Endodermal cell (in vitro differentiated cells): ENCODE measurements at regions not wholly inside any gene's neighbourhood (a gene's known extent, or its start where the extent isn't known, plus 50 kb on each side); places are given as distances from the start of the nearest gene placed in this dataset.

Experiments used
- DNase-seq: peaks from one replicate; pipeline ENCODE4 v3.0.0-alpha.2; 2017
- H3K27ac ChIP-seq: 2 replicates; pipeline ENCODE4 v1.5.1; 2013; ENCODE audit warnings: mild to moderate bottlenecking, low read depth, low read length, moderate library complexity
- H3K27me3 ChIP-seq: 2 replicates; pipeline ENCODE4 v1.6.1; 2013; ENCODE audit warnings: mild to moderate bottlenecking, low read length, moderate library complexity; ENCODE audit not compliant: insufficient read depth, control insufficient read depth, poor library complexity, severe bottlenecking
- H3K36me3 ChIP-seq: 2 replicates; pipeline ENCODE4 v1.7.0; 2013; ENCODE audit warnings: mild to moderate bottlenecking, low read length, moderate library complexity; ENCODE audit not compliant: control insufficient read depth, insufficient read depth
- H3K4me1 ChIP-seq: one replicate; pipeline ENCODE4 v1.7.0; 2013; ENCODE audit warnings: low read length; ENCODE audit not compliant: control insufficient read depth, insufficient read depth
- H3K4me3 ChIP-seq: 2 replicates; pipeline ENCODE4 v1.5.1; 2013; ENCODE audit warnings: mild to moderate bottlenecking, low read length, moderate library complexity
- H3K9ac ChIP-seq: 2 replicates; pipeline ENCODE4 v1.6.1; 2013; ENCODE audit warnings: mild to moderate bottlenecking, low read length, moderate library complexity; ENCODE audit not compliant: poor library complexity, severe bottlenecking; ENCODE audit errors: extremely low read depth
- H3K9me3 ChIP-seq: 2 replicates; pipeline ENCODE4 v1.6.1; 2013; ENCODE audit warnings: mild to moderate bottlenecking, low read length, moderate library complexity; ENCODE audit not compliant: control insufficient read depth
- H3K27ac Mint-ChIP-seq: 2 replicates; pipeline ENCODE4 v1.8.0; 2020; ENCODE audit warnings: mixed read lengths
- H3K27me3 Mint-ChIP-seq: 2 replicates; pipeline ENCODE4 v1.8.0; 2021; ENCODE audit warnings: mild to moderate bottlenecking, mixed read lengths; ENCODE audit not compliant: insufficient read depth
- H3K36me3 Mint-ChIP-seq: 2 replicates; pipeline ENCODE4 v1.8.0; 2020; ENCODE audit warnings: low read depth, mixed read lengths
- H3K4me1 Mint-ChIP-seq: 2 replicates; pipeline ENCODE4 v1.8.0; 2020; ENCODE audit warnings: mixed read lengths
- H3K4me3 Mint-ChIP-seq: 2 replicates; pipeline ENCODE4 v1.8.0; 2020; ENCODE audit warnings: mild to moderate bottlenecking, moderate library complexity, mixed read lengths
- H3K9me3 Mint-ChIP-seq: 2 replicates; pipeline ENCODE4 v1.8.0; 2020; ENCODE audit warnings: mild to moderate bottlenecking, mixed read lengths
- CTCF ChIP-seq: fragments of 200-600 bp; sonication (generic); conservative IDR thresholded peaks from 2 replicates; pipeline ENCODE4 v1.5.0; 2021; ENCODE audit warnings: antibody characterized with exemption, mild to moderate bottlenecking
- WGBS, 2 experiments: methylation state at CpG; one replicate each; pipeline versions ENCODE4 v1.1.5 to v1.1.7; 2013; ENCODE audit warnings: missing lambda C conversion rate in 2 of 2, mixed read lengths in 1 of 2; ENCODE audit not compliant: insufficient coverage in 1 of 2, insufficient read length in 1 of 2; 5-methylcytosine and 5-hydroxymethylcytosine counted together

GRCh38 chr10:10092581-10092980 lies 925.1 kb upstream of the CELF2 start:
- Mint-ChIP-seq H3K27me3 (no peaks in the 10 kb centered on the region), H3K9me3 (no peaks in the 10 kb centered on the region), H3K27ac (no peak overlapping the region), H3K36me3 (no peaks in the 10 kb centered on the region), H3K4me3 (no peak overlapping the region), H3K4me1 (no peaks in the 10 kb centered on the region)
- Histone ChIP-seq H3K36me3 (no peaks in the 10 kb centered on the region), H3K27me3 (no peaks in the 10 kb centered on the region), H3K4me1 (no peaks in the 10 kb centered on the region), H3K9me3 (no peaks in the 10 kb centered on the region), H3K27ac (no peak overlapping the region), H3K9ac (no peak overlapping the region), H3K4me3 (no peak overlapping the region)
- no peak for TF ChIP-seq CTCF
- peak; percentile 61 for DNase-seq
- 75 to 83% methylated on average over 6 of the region's 6 CpGs for WGBS, 2 experiments

- Histone ChIP-seq H3K9me3 (no peaks in the 10 kb centered on the region), H3K4me1 (no peaks in the 10 kb centered on the region), H3K36me3 (no peaks in the 10 kb centered on the region), H3K4me3 (no peak overlapping the region), H3K27ac (no peak overlapping the region), H3K27me3 (no peaks in the 10 kb centered on the region), H3K9ac (no peak overlapping the region)
- H3K4me3 Mint-ChIP-seq, result no peak overlapping the region
- H3K27ac Mint-ChIP-seq, result no peak overlapping the region
- H3K27me3 Mint-ChIP-seq, result no peaks in the 10 kb centered on the region
- no peaks in the 10 kb centered on the region for H3K9me3 Mint-ChIP-seq
- H3K36me3 Mint-ChIP-seq, result no peaks in the 10 kb centered on the region
- TF ChIP-seq CTCF, result no peak
- no peaks in the 10 kb centered on the region for H3K4me1 Mint-ChIP-seq
- no peak for DNase-seq
- WGBS, 2 experiments, result 87 to 97% methylated on average over 3 of the region's 3 CpGs
These were observed 924.7 kb upstream of the CELF2 start for GRCh38 chr10:10093021-10093420.

GRCh38 chr10:10094691-10095090 lies 923.0 kb upstream of the CELF2 start:
- DNase-seq, result no peak
- Histone ChIP-seq H3K4me3 (no peak overlapping the region), H3K4me1 (no peaks in the 10 kb centered on the region), H3K36me3 (no peaks in the 10 kb centered on the region), H3K9me3 (no peaks in the 10 kb centered on the region), H3K27me3 (no peaks in the 10 kb centered on the region), H3K27ac (no peak overlapping the region), H3K9ac (no peak overlapping the region)
- H3K9me3 Mint-ChIP-seq, result no peaks in the 10 kb centered on the region
- H3K36me3 Mint-ChIP-seq, result no peaks in the 10 kb centered on the region
- no peaks in the 10 kb centered on the region for H3K4me1 Mint-ChIP-seq
- no peak overlapping the region for H3K4me3 Mint-ChIP-seq
- H3K27me3 Mint-ChIP-seq, result no peaks in the 10 kb centered on the region
- TF ChIP-seq CTCF, result no peak
- no peak overlapping the region for H3K27ac Mint-ChIP-seq
- 81 to 90% methylated on average over 4 to 5 of the region's 5 CpGs for WGBS, 2 experiments
